HUDEP-2 (cell line): ENCODE measurements at regions not wholly inside any gene's neighbourhood (a gene's known extent, or its start where the extent isn't known, plus 50 kb on each side); places are given as distances from the start of the nearest gene placed in this dataset.
"Not testable (repeated sequence)": the region's sequence is repeated elsewhere in the genome, so short reads cannot be mapped to it uniquely, and the experiment has no call there.

Experiments
- DNase-seq, 76 experiments: peaks; one replicate each; lab custom pipeline; 2025; ENCODE audit not compliant: unreplicated experiment in 76 of 76; lab: John Stamatoyannopoulos, UW

- no peak for DNase-seq
Measured at GRCh38 chr5:39640552-39640951, 215.8 kb upstream of the DAB2 start.

- DNase-seq = no peak
Measured at GRCh38 chr5:39639618-39640089, 214.9 kb upstream of the DAB2 start.

GRCh38 chr5:39638813-39639212 is 214.0 kb upstream of the DAB2 start:
- DNase-seq = no peak

GRCh38 chr5:39633057-39633456 is 208.3 kb upstream of the DAB2 start:
- no peak for DNase-seq

- DNase-seq = no peak
Measured at GRCh38 chr5:39631958-39632357, 207.2 kb upstream of the DAB2 start.

- no peak for DNase-seq
Measured at GRCh38 chr5:39629946-39630345, 205.2 kb upstream of the DAB2 start.

GRCh38 chr5:39628348-39628747 is 203.6 kb upstream of the DAB2 start:
- DNase-seq = no peak

- no peak for DNase-seq
Measured at GRCh38 chr5:39624890-39625289, 200.1 kb upstream of the DAB2 start.

- DNase-seq = no peak
Measured at GRCh38 chr5:39624268-39624886, 199.6 kb upstream of the DAB2 start.

GRCh38 chr5:39623291-39623865 is 198.6 kb upstream of the DAB2 start:
- DNase-seq = no peak

GRCh38 chr5:39622281-39622680 is 197.5 kb upstream of the DAB2 start:
- DNase-seq = no peak

- DNase-seq = no peak
Measured at GRCh38 chr5:39619168-39619818, 194.5 kb upstream of the DAB2 start.

GRCh38 chr5:39618391-39618790 is 193.6 kb upstream of the DAB2 start:
- DNase-seq = no peak

- DNase-seq = no peak
Measured at GRCh38 chr5:39616131-39616530, 191.4 kb upstream of the DAB2 start.

- DNase-seq = not testable (repeated sequence)
Measured at GRCh38 chr5:39611076-39611475, 186.3 kb upstream of the DAB2 start.

GRCh38 chr5:39608024-39608423 is 183.2 kb upstream of the DAB2 start:
- no peak for DNase-seq

GRCh38 chr5:39606591-39606990 is 181.8 kb upstream of the DAB2 start:
- DNase-seq = no peak

GRCh38 chr5:39605588-39606575 is 181.1 kb upstream of the DAB2 start:
- no peak for DNase-seq

GRCh38 chr5:39605145-39605544 is 180.4 kb upstream of the DAB2 start:
- DNase-seq = no peak

GRCh38 chr5:39604491-39604890 is 179.7 kb upstream of the DAB2 start:
- no peak for DNase-seq
